GM12801 (cell line): ENCODE measurements at regions not wholly inside any gene's neighbourhood (a gene's known extent, or its start where the extent isn't known, plus 50 kb on each side); places are given as distances from the start of the nearest gene placed in this dataset.
A peak's percentile ranks its signal among the peaks of the same experiment; 100 is the strongest.

Source experiments
- TF ChIP-seq, protein P1 (sequence below): IDR thresholded peaks from one replicate; pipeline ENCODE4 v1.5.1; 2011; ENCODE audit warnings: control low read depth; ENCODE audit not compliant: insufficient read length; ENCODE audit errors: extremely low read depth

DNA sequence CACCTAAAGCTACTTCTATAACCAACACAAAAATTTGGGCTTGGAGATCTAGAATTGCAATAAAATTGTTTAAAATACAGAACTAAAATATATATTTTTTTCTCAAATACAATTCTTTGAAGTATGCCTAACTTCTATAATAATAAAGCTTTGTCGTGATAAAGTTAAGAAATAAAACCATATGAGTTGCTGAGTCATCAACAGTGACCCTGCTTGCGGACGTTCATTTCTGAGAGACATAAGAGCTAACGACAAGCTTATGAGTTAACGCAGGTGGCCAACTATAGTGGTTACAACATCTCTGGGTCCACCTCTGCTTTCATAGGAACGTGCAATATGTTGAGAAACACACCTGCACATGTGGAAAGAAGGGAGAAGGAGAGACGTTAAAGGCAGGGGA lies 407.1 kb upstream of the SLC14A2 start:
- TF ChIP-seq, protein P1, sequence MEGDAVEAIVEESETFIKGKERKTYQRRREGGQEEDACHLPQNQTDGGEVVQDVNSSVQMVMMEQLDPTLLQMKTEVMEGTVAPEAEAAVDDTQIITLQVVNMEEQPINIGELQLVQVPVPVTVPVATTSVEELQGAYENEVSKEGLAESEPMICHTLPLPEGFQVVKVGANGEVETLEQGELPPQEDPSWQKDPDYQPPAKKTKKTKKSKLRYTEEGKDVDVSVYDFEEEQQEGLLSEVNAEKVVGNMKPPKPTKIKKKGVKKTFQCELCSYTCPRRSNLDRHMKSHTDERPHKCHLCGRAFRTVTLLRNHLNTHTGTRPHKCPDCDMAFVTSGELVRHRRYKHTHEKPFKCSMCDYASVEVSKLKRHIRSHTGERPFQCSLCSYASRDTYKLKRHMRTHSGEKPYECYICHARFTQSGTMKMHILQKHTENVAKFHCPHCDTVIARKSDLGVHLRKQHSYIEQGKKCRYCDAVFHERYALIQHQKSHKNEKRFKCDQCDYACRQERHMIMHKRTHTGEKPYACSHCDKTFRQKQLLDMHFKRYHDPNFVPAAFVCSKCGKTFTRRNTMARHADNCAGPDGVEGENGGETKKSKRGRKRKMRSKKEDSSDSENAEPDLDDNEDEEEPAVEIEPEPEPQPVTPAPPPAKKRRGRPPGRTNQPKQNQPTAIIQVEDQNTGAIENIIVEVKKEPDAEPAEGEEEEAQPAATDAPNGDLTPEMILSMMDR, result no peak

DNA sequence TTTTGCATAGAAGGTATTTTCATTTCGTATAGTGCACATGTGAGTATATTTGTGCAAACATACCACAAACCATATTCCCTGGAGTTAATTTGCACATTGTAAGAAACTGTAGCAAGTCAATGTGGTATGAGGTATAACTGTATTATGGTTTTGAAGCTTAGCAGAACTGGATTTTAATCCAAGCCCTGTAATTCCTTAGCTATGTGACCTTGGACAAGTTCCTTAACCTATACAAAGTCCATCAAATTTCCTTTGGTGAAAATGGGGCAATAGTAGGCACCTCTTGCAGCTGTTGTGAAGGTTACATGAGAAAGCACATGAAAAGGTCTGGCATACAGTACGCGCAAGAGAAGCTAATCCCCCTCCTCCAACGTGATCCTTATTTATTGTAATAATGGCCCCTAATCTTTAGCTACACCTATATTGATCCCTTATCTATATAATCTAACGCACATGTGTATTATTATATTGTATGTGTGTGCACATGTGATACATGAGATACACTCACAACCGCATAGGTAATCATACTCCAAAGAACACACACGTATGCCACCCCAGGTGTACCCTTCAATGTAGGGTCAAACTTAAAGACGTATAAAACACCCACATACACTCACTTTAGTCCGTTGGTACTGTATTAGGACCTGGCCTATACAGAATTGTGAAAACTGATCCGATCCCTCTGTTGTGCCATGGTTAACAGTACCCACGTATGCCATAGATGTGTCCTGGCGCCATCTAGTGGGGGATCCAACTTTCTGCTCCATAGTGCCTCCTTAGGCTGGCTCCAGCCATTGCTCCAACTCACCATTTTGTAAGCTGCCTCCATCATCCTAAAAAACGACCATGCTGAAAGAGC lies 402.9 kb upstream of the SLC14A2 start:
- TF ChIP-seq, protein P1, result peak; percentile 99

- TF ChIP-seq, protein P1, result no peak
These were observed 402.3 kb upstream of the SLC14A2 start for GRCh38 chr18:45213040-45213333.

GRCh38 chr18:45218436-45218835 lies 396.8 kb upstream of the SLC14A2 start:
- TF ChIP-seq, protein P1, result no peak

- TF ChIP-seq, protein P1, result no peak
These were observed 393.9 kb upstream of the SLC14A2 start for GRCh38 chr18:45221363-45221762.

GRCh38 chr18:45222180-45222579 lies 393.1 kb upstream of the SLC14A2 start:
- TF ChIP-seq, protein P1, result no peak

GRCh38 chr18:45227001-45227742 lies 388.1 kb upstream of the SLC14A2 start:
- TF ChIP-seq, protein P1, result no peak
